ENCODE measurements at regions not wholly inside any gene's neighbourhood (a gene's known extent, or its start where the extent isn't known, plus 50 kb on each side); places are given as distances from the start of the nearest gene placed in this dataset.
"Not testable (repeated sequence)": the region's sequence is repeated elsewhere in the genome, so short reads cannot be mapped to it uniquely, and the experiment has no call there.

- no peak for DNase-seq (ENCODE audit: low read depth)
Measured at GRCh38 chrY:18951019-18951418, 177.5 kb upstream of the HSFY2 start.

GRCh38 chrY:18936831-18937230 lies 163.3 kb upstream of the HSFY2 start:
- DNase-seq (ENCODE audit: low read depth) = no peak

- no peak for DNase-seq (ENCODE audit: low read depth)
Measured at GRCh38 chrY:18919256-18919655, 145.7 kb upstream of the HSFY2 start.

- DNase-seq (ENCODE audit: low read depth) = no peak
Measured at GRCh38 chrY:18912846-18913245, 139.3 kb upstream of the HSFY2 start.

- DNase-seq (ENCODE audit: low read depth) = no peak
Measured at GRCh38 chrY:18909846-18910245, 136.3 kb upstream of the HSFY2 start.

- DNase-seq (ENCODE audit: low read depth) = not testable (repeated sequence)
Measured at GRCh38 chrY:18906198-18906597, 132.7 kb upstream of the HSFY2 start.

- DNase-seq (ENCODE audit: low read depth) = no peak
Measured at GRCh38 chrY:18904296-18904695, 130.8 kb upstream of the HSFY2 start.

GRCh38 chrY:18891994-18892393 lies 118.5 kb upstream of the HSFY2 start:
- DNase-seq (ENCODE audit: low read depth) = no peak

- no peak for DNase-seq (ENCODE audit: low read depth)
Measured at GRCh38 chrY:18889548-18889947, 116.0 kb upstream of the HSFY2 start.

GRCh38 chrY:18884748-18885147 lies 111.2 kb upstream of the HSFY2 start:
- DNase-seq (ENCODE audit: low read depth) = no peak

- DNase-seq (ENCODE audit: low read depth) = not testable (repeated sequence)
Measured at GRCh38 chrY:18869145-18869544, 95.6 kb upstream of the HSFY2 start.

- DNase-seq (ENCODE audit: low read depth) = not testable (repeated sequence)
Measured at GRCh38 chrY:18866887-18867551, 93.5 kb upstream of the HSFY2 start.

GRCh38 chrY:18860856-18861255 lies 87.3 kb upstream of the HSFY2 start:
- not testable (repeated sequence) for DNase-seq (ENCODE audit: low read depth)

GRCh38 chrY:18858484-18859191 lies 85.1 kb upstream of the HSFY2 start:
- not testable (repeated sequence) for DNase-seq (ENCODE audit: low read depth)

- DNase-seq (ENCODE audit: low read depth) = not testable (repeated sequence)
Measured at GRCh38 chrY:18855184-18855583, 81.6 kb upstream of the HSFY2 start.

- DNase-seq (ENCODE audit: low read depth) = not testable (repeated sequence)
Measured at GRCh38 chrY:18853323-18853722, 79.8 kb upstream of the HSFY2 start.

- not testable (repeated sequence) for DNase-seq (ENCODE audit: low read depth)
Measured at GRCh38 chrY:18836643-18837042, 63.1 kb upstream of the HSFY2 start.
